ENCODE measurements at regions not wholly inside any gene's neighbourhood (a gene's known extent, or its start where the extent isn't known, plus 50 kb on each side); places are given as distances from the start of the nearest gene placed in this dataset.
"Not testable (repeated sequence)": the region's sequence is repeated elsewhere in the genome, so short reads cannot be mapped to it uniquely, and the experiment has no call there.

- no peak for DNase-seq
These were observed 319.7 kb upstream of the MYT1L start for GRCh38 chr2:2650608-2651375.

- DNase-seq = no peak
These were observed 318.3 kb upstream of the MYT1L start for GRCh38 chr2:2649109-2650072.

- no peak for DNase-seq
These were observed 317.0 kb upstream of the MYT1L start for GRCh38 chr2:2648094-2648493.

GRCh38 chr2:2647141-2647541 is 316.1 kb upstream of the MYT1L start:
- DNase-seq = no peak

GRCh38 chr2:2646433-2647051 is 315.5 kb upstream of the MYT1L start:
- no peak for DNase-seq

- DNase-seq = no peak
These were observed 314.2 kb upstream of the MYT1L start for GRCh38 chr2:2645162-2645855.

GRCh38 chr2:2644751-2645150 is 313.7 kb upstream of the MYT1L start:
- not testable (repeated sequence) for DNase-seq

- DNase-seq = no peak
These were observed 313.0 kb upstream of the MYT1L start for GRCh38 chr2:2644040-2644439.

GRCh38 chr2:2642906-2643890 is 312.1 kb upstream of the MYT1L start:
- DNase-seq = no peak

GRCh38 chr2:2641541-2642410 is 310.7 kb upstream of the MYT1L start:
- DNase-seq = no peak

GRCh38 chr2:2640818-2641217 is 309.7 kb upstream of the MYT1L start:
- no peak for DNase-seq

- no peak for DNase-seq
These were observed 309.3 kb upstream of the MYT1L start for GRCh38 chr2:2640371-2640770.

- DNase-seq = no peak
These were observed 308.4 kb upstream of the MYT1L start for GRCh38 chr2:2639251-2640139.

GRCh38 chr2:2638547-2639220 is 307.6 kb upstream of the MYT1L start:
- no peak for DNase-seq

- DNase-seq = no peak
These were observed 305.7 kb upstream of the MYT1L start for GRCh38 chr2:2636813-2637212.

- no peak for DNase-seq
These were observed 304.0 kb upstream of the MYT1L start for GRCh38 chr2:2635025-2635528.

- no peak for DNase-seq
These were observed 301.9 kb upstream of the MYT1L start for GRCh38 chr2:2633017-2633416.

- DNase-seq = no peak
These were observed 292.9 kb upstream of the MYT1L start for GRCh38 chr2:2623939-2624338.

GRCh38 chr2:2621855-2622254 is 290.8 kb upstream of the MYT1L start:
- DNase-seq = no peak

Data from NCI-H1092 (cell line).